ENCODE measurements at regions not wholly inside any gene's neighbourhood (a gene's known extent, or its start where the extent isn't known, plus 50 kb on each side); places are given as distances from the start of the nearest gene placed in this dataset.
"Not testable (repeated sequence)": the region's sequence is repeated elsewhere in the genome, so short reads cannot be mapped to it uniquely, and the experiment has no call there.

GRCh38 chr16:46428108-46429061 is 192.8 kb downstream of the SHCBP1 start:
- 21% methylated on average over 54 to 81 of the region's 81 CpGs for WGBS, 2 experiments (ENCODE audit: low coverage in 1 of 2, low lambda C conversion rate in 2 of 2, missing lambda C conversion rate in 2 of 2)
- no peaks in the 10 kb centered on the region for H3K9me2 ChIP-seq (ENCODE audit: insufficient read depth)
- H3K79me2 ChIP-seq (ENCODE audit: insufficient read depth) = no peaks in the 10 kb centered on the region
- in situ Hi-C loops (cut with MboI) = no loop called here
- no peak overlapping the region; the same call in 1 of the 2 replicates for H2AFZ ChIP-seq
- no peaks in the 10 kb centered on the region for H3K9me3 ChIP-seq (ENCODE audit: low read depth)
- H3K9ac ChIP-seq = no peak overlapping the region
- H3K27me3 ChIP-seq (replicated peaks; ENCODE audit: insufficient read depth) = peaks cover 10% of the 10 kb centered on the region; the same call in 1 of the 2 replicates
- no peak overlapping the region for H3K27ac ChIP-seq
- no peaks in the 10 kb centered on the region for H3K4me1 ChIP-seq (ENCODE audit: insufficient read depth)
- no peaks in the 10 kb centered on the region for H4K20me1 ChIP-seq (ENCODE audit: insufficient read depth)
- DNase-seq = peak; percentile 0
- no peaks in the 10 kb centered on the region for H3K36me3 ChIP-seq (ENCODE audit: low read depth)
- H3K4me2 ChIP-seq (ENCODE audit: unreplicated experiment) = no peak overlapping the region
- H3K4me3 ChIP-seq = no peak overlapping the region; the same call in 1 of the 2 replicates
- peak; percentile 23 for TF ChIP-seq EZH2 (IDR thresholded peaks at IDR 0.05; ENCODE audit: insufficient read depth, poor library complexity, severe bottlenecking)
- 0 out of 2 replicates have a peak, but pooled peaks have one; percentile 18 for TF ChIP-seq EZH2phosphoT487 (IDR thresholded peaks at IDR 0.05; ENCODE audit: insufficient read depth, low read depth)
- no peaks in the 10 kb centered on the region for H3F3A ChIP-seq (ENCODE audit: insufficient read depth)

GRCh38 chr16:46427340-46428107 is 193.7 kb downstream of the SHCBP1 start:
- 18 to 21% methylated on average over 46 to 48 of the region's 48 CpGs for WGBS, 2 experiments (ENCODE audit: low coverage in 1 of 2, low lambda C conversion rate in 2 of 2, missing lambda C conversion rate in 2 of 2)
- Histone ChIP-seq H3K9me2 (ENCODE audit: insufficient read depth) (no peaks in the 10 kb centered on the region), H3K4me3 (no peak overlapping the region), H3K27ac (no peak overlapping the region), H4K20me1 (ENCODE audit: insufficient read depth) (no peaks in the 10 kb centered on the region), H3K9ac (no peak overlapping the region), H3F3A (ENCODE audit: insufficient read depth) (no peaks in the 10 kb centered on the region), H2AFZ (no peak overlapping the region; the same call in 1 of the 2 replicates), H3K9me3 (ENCODE audit: low read depth) (no peaks in the 10 kb centered on the region), H3K4me2 (ENCODE audit: unreplicated experiment) (no peak overlapping the region), H3K4me1 (ENCODE audit: insufficient read depth) (no peaks in the 10 kb centered on the region), H3K36me3 (ENCODE audit: low read depth) (no peaks in the 10 kb centered on the region), H3K79me2 (ENCODE audit: insufficient read depth) (no peaks in the 10 kb centered on the region), H3K27me3 (replicated peaks; ENCODE audit: insufficient read depth) (peaks cover 10% of the 10 kb centered on the region; the same call in 1 of the 2 replicates)
- no peak for DNase-seq
- in situ Hi-C loops (cut with MboI) = no loop called here
- TF ChIP-seq EZH2 (IDR thresholded peaks at IDR 0.05; ENCODE audit: insufficient read depth, poor library complexity, severe bottlenecking) (no peak), EZH2phosphoT487 (IDR thresholded peaks at IDR 0.05; ENCODE audit: insufficient read depth, low read depth) (no peak)

GRCh38 chr16:46426336-46426735 is 194.8 kb downstream of the SHCBP1 start:
- no peak for DNase-seq
- no peak overlapping the region for H3K4me3 ChIP-seq
- H3K4me1 ChIP-seq (ENCODE audit: insufficient read depth) = no peaks in the 10 kb centered on the region
- H3K36me3 ChIP-seq (ENCODE audit: low read depth) = no peaks in the 10 kb centered on the region
- H3K79me2 ChIP-seq (ENCODE audit: insufficient read depth) = no peaks in the 10 kb centered on the region
- no peak overlapping the region for H3K27ac ChIP-seq
- no peak for TF ChIP-seq EZH2 (IDR thresholded peaks at IDR 0.05; ENCODE audit: insufficient read depth, poor library complexity, severe bottlenecking)
- TF ChIP-seq EZH2phosphoT487 (IDR thresholded peaks at IDR 0.05; ENCODE audit: insufficient read depth, low read depth) = no peak
- no peak overlapping the region for H3K9ac ChIP-seq
- H3F3A ChIP-seq (ENCODE audit: insufficient read depth) = no peaks in the 10 kb centered on the region
- H3K27me3 ChIP-seq (replicated peaks; ENCODE audit: insufficient read depth) = peaks cover 10% of the 10 kb centered on the region; the same call in 1 of the 2 replicates
- H3K9me2 ChIP-seq (ENCODE audit: insufficient read depth) = no peaks in the 10 kb centered on the region
- H4K20me1 ChIP-seq (ENCODE audit: insufficient read depth) = no peaks in the 10 kb centered on the region
- no peak overlapping the region for H3K4me2 ChIP-seq (ENCODE audit: unreplicated experiment)
- H3K9me3 ChIP-seq (ENCODE audit: low read depth) = no peaks in the 10 kb centered on the region
- in situ Hi-C loops (cut with MboI) = no loop called here
- no peak overlapping the region for H2AFZ ChIP-seq
- WGBS, 2 experiments (ENCODE audit: low coverage in 1 of 2, low lambda C conversion rate in 2 of 2, missing lambda C conversion rate in 2 of 2) = 17 to 21% methylated on average over 1 of the region's 1 CpG

GRCh38 chr16:46404028-46404427 is 217.2 kb downstream of the SHCBP1 start:
- Histone ChIP-seq H3K27me3 (replicated peaks; ENCODE audit: insufficient read depth) (no peaks in the 10 kb centered on the region), H3K4me3 (no peak overlapping the region), H3K9me2 (ENCODE audit: insufficient read depth) (no peaks in the 10 kb centered on the region), H3K27ac (no peak overlapping the region), H3K4me1 (ENCODE audit: insufficient read depth) (no peaks in the 10 kb centered on the region), H3K79me2 (ENCODE audit: insufficient read depth) (no peaks in the 10 kb centered on the region), H2AFZ (no peak overlapping the region), H3K4me2 (ENCODE audit: unreplicated experiment) (no peak overlapping the region), H3K36me3 (ENCODE audit: low read depth) (no peaks in the 10 kb centered on the region), H3F3A (ENCODE audit: insufficient read depth) (no peaks in the 10 kb centered on the region), H4K20me1 (ENCODE audit: insufficient read depth) (no peaks in the 10 kb centered on the region), H3K9ac (no peak overlapping the region), H3K9me3 (ENCODE audit: low read depth) (peaks cover 2% of the 10 kb centered on the region)
- 45 to 47% methylated on average over 16 of the region's 16 CpGs for WGBS, 2 experiments (ENCODE audit: low coverage in 1 of 2, low lambda C conversion rate in 2 of 2, missing lambda C conversion rate in 2 of 2)
- in situ Hi-C loops (cut with MboI) = no loop called here
- no peak for TF ChIP-seq EZH2 (IDR thresholded peaks at IDR 0.05; ENCODE audit: insufficient read depth, poor library complexity, severe bottlenecking)
- no peak for TF ChIP-seq EZH2phosphoT487 (IDR thresholded peaks at IDR 0.05; ENCODE audit: insufficient read depth, low read depth)
- no peak for DNase-seq

- in situ Hi-C loops (cut with MboI); H3K9me3 ChIP-seq (ENCODE audit: low read depth); H3K79me2 ChIP-seq (ENCODE audit: insufficient read depth); H3K4me1 ChIP-seq (ENCODE audit: insufficient read depth); DNase-seq; H3K4me3 ChIP-seq; H4K20me1 ChIP-seq (ENCODE audit: insufficient read depth); H3K27me3 ChIP-seq (replicated peaks; ENCODE audit: insufficient read depth); H3K36me3 ChIP-seq (ENCODE audit: low read depth); H3F3A ChIP-seq (ENCODE audit: insufficient read depth); H3K4me2 ChIP-seq (ENCODE audit: unreplicated experiment); H3K9me2 ChIP-seq (ENCODE audit: insufficient read depth); H3K27ac ChIP-seq; H2AFZ ChIP-seq; H3K9ac ChIP-seq: not testable (repeated sequence)
- WGBS, 2 experiments (ENCODE audit: low coverage in 1 of 2, low lambda C conversion rate in 2 of 2, missing lambda C conversion rate in 2 of 2) = 37% methylated on average over 18 of the region's 18 CpGs
Measured at GRCh38 chr16:46398559-46398958, 222.6 kb downstream of the SHCBP1 start.

- H3K27ac ChIP-seq; H3K4me1 ChIP-seq (ENCODE audit: insufficient read depth); H3K9ac ChIP-seq; DNase-seq; H3K4me3 ChIP-seq; H3K4me2 ChIP-seq (ENCODE audit: unreplicated experiment); H4K20me1 ChIP-seq (ENCODE audit: insufficient read depth); H3K9me2 ChIP-seq (ENCODE audit: insufficient read depth); H2AFZ ChIP-seq; H3K27me3 ChIP-seq (replicated peaks; ENCODE audit: insufficient read depth); H3F3A ChIP-seq (ENCODE audit: insufficient read depth); H3K79me2 ChIP-seq (ENCODE audit: insufficient read depth); H3K9me3 ChIP-seq (ENCODE audit: low read depth); in situ Hi-C loops (cut with MboI); H3K36me3 ChIP-seq (ENCODE audit: low read depth): not testable (repeated sequence)
- WGBS, 2 experiments (ENCODE audit: low coverage in 1 of 2, low lambda C conversion rate in 2 of 2, missing lambda C conversion rate in 2 of 2) = 39 to 42% methylated on average over 17 of the region's 18 CpGs
Measured at GRCh38 chr16:46396883-46397270, 224.3 kb downstream of the SHCBP1 start.
